Thyroid gland (tissue), 4 donors: ENCODE measurements at regions not wholly inside any gene's neighbourhood (a gene's known extent, or its start where the extent isn't known, plus 50 kb on each side); places are given as distances from the start of the nearest gene placed in this dataset.
"Not testable (repeated sequence)": the region's sequence is repeated elsewhere in the genome, so short reads cannot be mapped to it uniquely, and the experiment has no call there.

Experiments used
- CTCF ChIP-seq, 6 experiments: fragments of 200-600 bp in 3 of 6; fragments of 450-650 bp in 3 of 6; sonication (generic) in 3 of 6; IDR thresholded peaks; one replicate each; pipeline ENCODE4 v1.5.1; 2016 to 2019; ENCODE audit warnings: antibody characterized with exemption in 6 of 6, mild to moderate bottlenecking in 2 of 6, inconsistent platforms in 1 of 6, moderate library complexity in 1 of 6
- POLR2A ChIP-seq, 2 donors: fragments of 450-650 bp; IDR thresholded peaks; one replicate each; pipeline ENCODE4 v1.6.1; 2017; ENCODE audit warnings: antibody characterized with exemption in 2 of 2, mild to moderate bottlenecking in 2 of 2, moderate library complexity in 1 of 2

GRCh38 chrY:9160976-9161375 lies 176.3 kb upstream of the TSPY4 start:
- TF ChIP-seq CTCF, POLR2A (IDR thresholded peaks at IDR 0.05): not testable (repeated sequence)
